ENCODE measurements at regions not wholly inside any gene's neighbourhood (a gene's known extent, or its start where the extent isn't known, plus 50 kb on each side); places are given as distances from the start of the nearest gene placed in this dataset.

GRCh38 chr3:80060664-80061063 lies 292.9 kb upstream of the ROBO1 start:
- DNase-seq (ENCODE audit: low spot score) = no peak
- no peak overlapping the region for H3K27ac ChIP-seq (ENCODE audit: low read depth in 1 of 2, low read length in 2 of 2)
- TF ChIP-seq RXRA (IDR thresholded peaks at IDR 0.05) (no peak), YY1 (IDR thresholded peaks at IDR 0.05) (no peak), FOXA2 (IDR thresholded peaks at IDR 0.05) (no peak), EGR1 (IDR thresholded peaks at IDR 0.05; ENCODE audit: low read depth in 2 of 2) (no peak), REST (IDR thresholded peaks at IDR 0.05) (no peak), HNF4G (IDR thresholded peaks at IDR 0.05) (no peak), ZBTB33 (IDR thresholded peaks at IDR 0.05) (no peak), CTCF (IDR thresholded peaks at IDR 0.05; ENCODE audit: low read depth, low read length, missing input control) (no peak), MAX (IDR thresholded peaks at IDR 0.05) (no peak), ATF3 (IDR thresholded peaks at IDR 0.05) (no peak), SP1 (IDR thresholded peaks at IDR 0.05) (no peak), GABPA (IDR thresholded peaks at IDR 0.05 in 1 of 2, conservative IDR thresholded peaks at IDR 0.05 in 1 of 2) (no peak), HNF4A (conservative IDR thresholded peaks at IDR 0.05) (no peak), TAF1 (conservative IDR thresholded peaks at IDR 0.05) (no peak), RAD21 (IDR thresholded peaks at IDR 0.05) (no peak), FOXA1 (IDR thresholded peaks at IDR 0.05) (no peak), NR2F2 (IDR thresholded peaks at IDR 0.05) (no peak), JUND (IDR thresholded peaks at IDR 0.05) (no peak)
- H3K27me3 ChIP-seq (ENCODE audit: control insufficient read depth in 4 of 4, insufficient read depth in 4 of 4, low read length in 3 of 4) = no peaks in the 10 kb centered on the region
- 62% methylated on average over 1 of the region's 1 CpG for WGBS
- no peak overlapping the region for H3K4me3 ChIP-seq (ENCODE audit: low read depth in 1 of 3, low read length in 3 of 3)
- H3K4me1 ChIP-seq (ENCODE audit: control insufficient read depth in 4 of 4, insufficient read depth in 4 of 4, low read length in 3 of 4) = no peaks in the 10 kb centered on the region
- H3K9ac ChIP-seq (ENCODE audit: low read depth in 1 of 2, low read length in 2 of 2) = no peak overlapping the region
- no peaks in the 10 kb centered on the region for H3K9me3 ChIP-seq (ENCODE audit: control insufficient read depth in 4 of 4, low read length in 3 of 4)
- no peaks in the 10 kb centered on the region for H3K36me3 ChIP-seq (ENCODE audit: control insufficient read depth in 4 of 4, insufficient read depth in 3 of 4, low read depth in 1 of 4, low read length in 3 of 4)
